ENCODE measurements at regions not wholly inside any gene's neighbourhood (a gene's known extent, or its start where the extent isn't known, plus 50 kb on each side); places are given as distances from the start of the nearest gene placed in this dataset.

DNA sequence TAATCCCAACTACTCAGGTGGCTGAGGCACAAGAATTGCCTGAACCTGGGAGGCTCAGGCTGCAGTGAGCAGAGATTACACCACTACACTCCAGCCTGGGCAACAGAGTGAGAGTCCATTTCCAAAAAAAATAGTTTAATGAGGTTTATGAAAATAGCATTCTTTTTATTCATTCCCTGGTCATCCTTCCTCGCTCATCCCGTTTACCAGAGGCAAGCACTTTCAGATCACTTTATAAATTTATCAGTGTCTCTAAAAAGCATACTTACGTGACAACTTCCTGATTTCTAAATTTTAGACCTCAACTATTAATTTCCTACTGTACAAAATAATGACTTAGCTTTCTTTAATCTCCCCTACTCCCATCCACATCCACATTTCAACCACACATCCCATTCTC, 864.8 kb downstream of the EPHA4 start:
- no peak for TF ChIP-seq NR1H2 (CRISPR knock-in tag; IDR thresholded peaks at IDR 0.05)
- TF ChIP-seq, protein P1, sequence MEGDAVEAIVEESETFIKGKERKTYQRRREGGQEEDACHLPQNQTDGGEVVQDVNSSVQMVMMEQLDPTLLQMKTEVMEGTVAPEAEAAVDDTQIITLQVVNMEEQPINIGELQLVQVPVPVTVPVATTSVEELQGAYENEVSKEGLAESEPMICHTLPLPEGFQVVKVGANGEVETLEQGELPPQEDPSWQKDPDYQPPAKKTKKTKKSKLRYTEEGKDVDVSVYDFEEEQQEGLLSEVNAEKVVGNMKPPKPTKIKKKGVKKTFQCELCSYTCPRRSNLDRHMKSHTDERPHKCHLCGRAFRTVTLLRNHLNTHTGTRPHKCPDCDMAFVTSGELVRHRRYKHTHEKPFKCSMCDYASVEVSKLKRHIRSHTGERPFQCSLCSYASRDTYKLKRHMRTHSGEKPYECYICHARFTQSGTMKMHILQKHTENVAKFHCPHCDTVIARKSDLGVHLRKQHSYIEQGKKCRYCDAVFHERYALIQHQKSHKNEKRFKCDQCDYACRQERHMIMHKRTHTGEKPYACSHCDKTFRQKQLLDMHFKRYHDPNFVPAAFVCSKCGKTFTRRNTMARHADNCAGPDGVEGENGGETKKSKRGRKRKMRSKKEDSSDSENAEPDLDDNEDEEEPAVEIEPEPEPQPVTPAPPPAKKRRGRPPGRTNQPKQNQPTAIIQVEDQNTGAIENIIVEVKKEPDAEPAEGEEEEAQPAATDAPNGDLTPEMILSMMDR (IDR thresholded peaks at IDR 0.05): no peak

All from WTC11 (cell line).